Spleen (tissue), 11 donors: ENCODE measurements at regions not wholly inside any gene's neighbourhood (a gene's known extent, or its start where the extent isn't known, plus 50 kb on each side); places are given as distances from the start of the nearest gene placed in this dataset.
A peak's percentile ranks its signal among the peaks of the same experiment; 100 is the strongest.

ENCODE experiments used
- DNase-seq: peaks from one replicate; pipeline ENCODE4 v3.0.0-alpha.2; 2020
- H3K27ac ChIP-seq, 8 donors: fragments of 200-600 bp; sonication (generic) in 7 of 8; 1 replicate in 4 of 8; 2 replicates in 4 of 8; pipeline versions ENCODE4 v1.5.0 to v1.8.0; 2016 to 2021; ENCODE audit warnings: inconsistent platforms in 4 of 8, mild to moderate bottlenecking in 4 of 8, moderate library complexity in 1 of 8
- H3K27me3 ChIP-seq, 7 donors: fragments of 200-600 bp; sonication (generic) in 6 of 7; replicated peaks in 1 of 7; 1 replicate in 4 of 7; 2 replicates in 3 of 7; pipeline versions ENCODE4 v1.5.0 to v1.8.0; 2016 to 2021; ENCODE audit warnings: inconsistent platforms in 3 of 7, mild to moderate bottlenecking in 1 of 7
- H3K36me3 ChIP-seq, 6 donors: fragments of 200-600 bp; sonication (generic) in 5 of 6; 1 replicate in 4 of 6; 2 replicates in 2 of 6; pipeline versions ENCODE4 v1.5.0 to v1.8.0; 2016 to 2021; ENCODE audit warnings: inconsistent platforms in 2 of 6
- H3K4me1 ChIP-seq, 6 donors: fragments of 200-600 bp; sonication (generic) in 5 of 6; 1 replicate in 3 of 6; 2 replicates in 3 of 6; pipeline versions ENCODE4 v1.5.0 to v1.8.0; 2016 to 2021; ENCODE audit warnings: inconsistent platforms in 3 of 6
- H3K4me3 ChIP-seq, 8 donors: fragments of 200-600 bp; sonication (generic) in 7 of 8; 1 replicate in 4 of 8; 2 replicates in 4 of 8; pipeline versions ENCODE4 v1.5.0 to v1.8.0; 2016 to 2021; ENCODE audit warnings: inconsistent platforms in 4 of 8, mild to moderate bottlenecking in 4 of 8, moderate library complexity in 2 of 8
- H3K9me3 ChIP-seq, 8 donors: fragments of 200-600 bp; sonication (generic) in 7 of 8; 1 replicate in 4 of 8; 2 replicates in 4 of 8; pipeline versions ENCODE4 v1.5.0 to v1.8.0; 2016 to 2021; ENCODE audit warnings: inconsistent platforms in 4 of 8
- POLR2A ChIP-seq, 3 donors: fragments of 450-650 bp; IDR thresholded peaks; one replicate each; pipeline ENCODE4 v1.5.1; 2017; ENCODE audit warnings: antibody characterized with exemption in 3 of 3, mild to moderate bottlenecking in 1 of 3
- POLR2AphosphoS5 ChIP-seq, 3 donors: sonication (generic); formaldehyde crosslinking; IDR thresholded peaks; one replicate each; pipeline ENCODE4 v1.5.1; 2017; ENCODE audit warnings: antibody characterized with exemption in 3 of 3
- WGBS, 5 donors: extraction: QIAGEN DNeasy Blood & Tissue Kit in 3 of 5; methylation state at CpG; one replicate each; pipeline versions ENCODE4 v1.1.5 to v1.1.7; 2013 to 2018; 5-methylcytosine and 5-hydroxymethylcytosine counted together
- intact Hi-C: fragments of 100-400 bp; cut with DNase I; formaldehyde crosslinking; loops from one replicate; pipeline ENCODE4 v1.15.0; 2023; ENCODE audit warnings: low total_unique reads
- TF ChIP-seq, protein P1 (sequence below), 11 experiments: fragments of 200-600 bp in 7 of 11; fragments of 450-650 bp in 4 of 11; sonication (generic) in 4 of 11; IDR thresholded peaks in 8 of 11; conservative IDR thresholded peaks in 3 of 11; 1 replicate in 7 of 11; 2 replicates in 4 of 11; pipeline versions ENCODE4 v1.4.0 to v1.8.0; 2016 to 2021; ENCODE audit warnings: antibody characterized with exemption in 11 of 11, inconsistent platforms in 4 of 11, mild to moderate bottlenecking in 1 of 11
- donor health status: healthy with polysubstance abuse.
- donor health status: DM: no; HTN: no; CAD: no; lungs with moderate emphysema.
- donor health status: DM: no; HTN: no; CAD: no.
- donor health status: Bipolar disorder and iron deficiency.
- donor health status: healthy.
- donor health status: DM: no; HTN: no; CAD: no.
- donor health status: DM: yes; HTN: yes; CAD: no.

DNA sequence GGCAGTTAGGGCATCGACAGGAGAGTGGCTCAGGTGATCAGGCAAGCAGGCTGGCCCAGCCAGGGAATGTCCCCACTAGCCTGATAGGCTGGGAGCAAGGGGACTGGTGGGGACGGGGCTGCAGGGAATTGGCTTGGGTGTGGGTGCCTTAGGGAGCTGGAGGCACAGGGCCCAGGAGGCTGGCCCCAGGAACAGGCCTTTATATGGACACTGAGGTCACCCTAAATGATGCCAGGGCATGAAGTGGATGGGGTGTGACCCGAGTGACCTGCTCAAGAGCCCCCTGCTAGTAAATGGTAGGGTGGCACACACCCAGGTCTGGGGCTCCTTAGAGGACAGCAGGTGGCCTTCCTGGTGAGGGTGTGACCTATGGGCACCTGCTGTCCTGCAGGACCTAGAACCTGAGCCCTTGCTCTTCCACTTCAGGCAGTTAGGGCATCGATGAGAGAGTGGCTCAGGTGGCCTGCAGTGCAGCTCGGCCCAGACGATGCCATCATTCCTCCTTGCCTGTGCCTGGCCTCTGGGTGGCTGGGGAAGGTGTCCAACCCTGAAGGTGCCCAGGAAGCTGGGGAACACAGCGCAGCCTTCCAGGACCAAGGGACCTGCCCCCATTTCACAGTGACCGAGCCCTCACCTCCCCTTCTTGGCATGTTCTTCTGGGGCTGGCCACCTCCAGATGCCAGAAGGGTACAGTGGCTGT lies 51.7 kb upstream of the LEP start:
- H3K9me3 ChIP-seq, result peaks cover 3 to 9% (median 7%) of the 10 kb centered on the region in 8 donors
- peaks cover 0 to 38% (median 7%) of the 10 kb centered on the region in 7 donors for H3K27me3 ChIP-seq
- H3K27ac ChIP-seq, result no peak overlapping the region
- intact Hi-C loops, result no loop called here
- no peak for TF ChIP-seq POLR2AphosphoS5 (IDR thresholded peaks at IDR 0.05)
- no peak for TF ChIP-seq POLR2A (IDR thresholded peaks at IDR 0.05)
- TF ChIP-seq, protein P1, sequence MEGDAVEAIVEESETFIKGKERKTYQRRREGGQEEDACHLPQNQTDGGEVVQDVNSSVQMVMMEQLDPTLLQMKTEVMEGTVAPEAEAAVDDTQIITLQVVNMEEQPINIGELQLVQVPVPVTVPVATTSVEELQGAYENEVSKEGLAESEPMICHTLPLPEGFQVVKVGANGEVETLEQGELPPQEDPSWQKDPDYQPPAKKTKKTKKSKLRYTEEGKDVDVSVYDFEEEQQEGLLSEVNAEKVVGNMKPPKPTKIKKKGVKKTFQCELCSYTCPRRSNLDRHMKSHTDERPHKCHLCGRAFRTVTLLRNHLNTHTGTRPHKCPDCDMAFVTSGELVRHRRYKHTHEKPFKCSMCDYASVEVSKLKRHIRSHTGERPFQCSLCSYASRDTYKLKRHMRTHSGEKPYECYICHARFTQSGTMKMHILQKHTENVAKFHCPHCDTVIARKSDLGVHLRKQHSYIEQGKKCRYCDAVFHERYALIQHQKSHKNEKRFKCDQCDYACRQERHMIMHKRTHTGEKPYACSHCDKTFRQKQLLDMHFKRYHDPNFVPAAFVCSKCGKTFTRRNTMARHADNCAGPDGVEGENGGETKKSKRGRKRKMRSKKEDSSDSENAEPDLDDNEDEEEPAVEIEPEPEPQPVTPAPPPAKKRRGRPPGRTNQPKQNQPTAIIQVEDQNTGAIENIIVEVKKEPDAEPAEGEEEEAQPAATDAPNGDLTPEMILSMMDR (IDR thresholded peaks at IDR 0.05 in 8 of 11, conservative IDR thresholded peaks at IDR 0.05 in 3 of 11), result no peak
- H3K4me1 ChIP-seq, result peaks cover 0 to 7% (median 6%) of the 10 kb centered on the region in 6 donors
- H3K4me3 ChIP-seq, result no peak overlapping the region
- DNase-seq, result peak; percentile 59
- H3K36me3 ChIP-seq, result no peaks in the 10 kb centered on the region
- WGBS, 5 donors, result 80 to 91% (median 89%) methylated on average over 4 to 8 of the region's 8 CpGs

DNA sequence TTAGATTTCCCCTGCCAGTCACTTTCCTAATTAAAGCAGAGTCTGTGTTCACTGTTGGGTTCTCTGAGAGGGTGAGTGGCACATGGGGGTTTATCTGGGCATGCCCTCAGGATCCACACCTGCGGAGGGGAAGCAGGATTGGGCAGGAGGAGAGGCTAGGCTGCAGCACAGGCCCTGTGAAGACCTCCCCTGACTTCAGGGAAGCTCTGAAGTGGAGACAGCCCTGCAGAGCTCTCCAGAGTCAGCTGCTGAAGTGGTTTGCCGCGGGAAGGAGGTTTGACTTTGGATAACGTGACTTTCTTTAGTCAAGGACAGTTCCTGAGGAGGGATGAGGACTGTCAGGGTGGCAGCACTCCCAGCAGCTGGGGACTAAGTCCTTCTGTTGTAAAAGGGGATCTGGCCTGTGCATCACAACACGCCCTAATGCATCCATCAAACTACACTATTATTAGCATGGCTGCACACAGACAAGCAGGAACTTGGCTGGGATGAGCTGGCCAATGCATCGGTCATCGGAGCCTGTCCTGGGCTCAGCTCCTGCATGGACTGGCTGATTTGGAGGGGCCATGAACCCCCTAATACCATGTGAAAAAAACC lies 50.9 kb upstream of the LEP start:
- H3K27ac ChIP-seq, result no peak overlapping the region
- no peak overlapping the region for H3K4me3 ChIP-seq
- peaks cover 4 to 17% (median 15%) of the 10 kb centered on the region in 8 donors for H3K9me3 ChIP-seq
- TF ChIP-seq POLR2A (IDR thresholded peaks at IDR 0.05) (no peak), POLR2AphosphoS5 (IDR thresholded peaks at IDR 0.05) (no peak)
- TF ChIP-seq, protein P1 (IDR thresholded peaks at IDR 0.05 in 8 of 11, conservative IDR thresholded peaks at IDR 0.05 in 3 of 11), result no peak
- H3K4me1 ChIP-seq, result no peaks in the 10 kb centered on the region
- H3K36me3 ChIP-seq, result no peaks in the 10 kb centered on the region
- intact Hi-C loops, result no loop called here
- H3K27me3 ChIP-seq, result peaks cover 0 to 38% (median 7%) of the 10 kb centered on the region in 7 donors
- DNase-seq, result peak; percentile 21
- WGBS, 5 donors, result 61 to 75% (median 71%) methylated on average over 4 to 7 of the region's 7 CpGs

DNA sequence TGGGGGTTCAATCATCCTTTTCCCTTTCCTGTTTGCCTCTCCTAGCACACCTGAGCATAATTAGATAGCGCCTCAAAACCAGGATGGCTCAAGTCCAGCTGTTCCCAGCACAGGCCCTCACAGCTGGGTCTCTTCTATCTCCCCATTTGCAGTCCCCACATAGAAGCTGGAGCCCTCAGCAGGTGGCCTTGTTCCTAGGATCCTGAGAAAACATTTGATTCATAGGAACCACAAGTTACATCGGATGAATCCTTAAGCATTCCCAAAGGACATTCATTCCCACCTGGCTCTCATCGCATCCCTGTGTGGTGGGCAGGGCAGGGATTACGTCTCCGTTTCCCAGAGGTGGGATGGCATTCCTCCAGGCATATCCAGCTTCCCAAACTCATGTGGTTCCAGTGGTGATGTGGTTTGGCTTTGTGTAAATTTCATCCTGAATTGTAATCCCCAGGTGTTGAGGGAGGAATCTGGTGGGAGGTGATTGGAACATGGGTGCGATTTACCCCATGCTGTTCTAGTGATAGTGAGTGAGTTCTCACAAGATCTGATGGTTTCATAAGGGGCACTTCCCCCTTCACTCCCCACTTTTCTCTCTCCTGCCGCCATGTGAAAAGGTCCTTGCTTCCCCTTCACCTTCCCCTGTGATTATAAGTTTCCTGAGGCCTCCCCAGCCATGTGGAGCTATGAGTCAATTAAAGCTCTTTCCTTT lies 49.8 kb upstream of the LEP start:
- intact Hi-C loops, result no loop called here
- no peak for DNase-seq
- Histone ChIP-seq H3K4me3 (no peak overlapping the region), H3K27ac (no peak overlapping the region), H3K36me3 (no peaks in the 10 kb centered on the region), H3K4me1 (no peaks in the 10 kb centered on the region), H3K9me3 (peaks cover 4 to 28% (median 25%) of the 10 kb centered on the region in 8 donors), H3K27me3 (peaks cover 0 to 38% (median 7%) of the 10 kb centered on the region in 7 donors)
- WGBS, 5 donors, result 69 to 76% (median 73%) methylated on average over 7 of the region's 7 CpGs
- TF ChIP-seq, protein P1 (IDR thresholded peaks at IDR 0.05 in 8 of 11, conservative IDR thresholded peaks at IDR 0.05 in 3 of 11), result no peak
- TF ChIP-seq POLR2A (IDR thresholded peaks at IDR 0.05) (no peak), POLR2AphosphoS5 (IDR thresholded peaks at IDR 0.05) (no peak)
